Endodermal cell (in vitro differentiated cells): ENCODE measurements at regions not wholly inside any gene's neighbourhood (a gene's known extent, or its start where the extent isn't known, plus 50 kb on each side); places are given as distances from the start of the nearest gene placed in this dataset.
"Not testable (repeated sequence)": the region's sequence is repeated elsewhere in the genome, so short reads cannot be mapped to it uniquely, and the experiment has no call there.

ENCODE experiments used
- DNase-seq: peaks from one replicate; pipeline ENCODE4 v3.0.0-alpha.2; 2017
- H3K27ac ChIP-seq: 2 replicates; pipeline ENCODE4 v1.5.1; 2013; ENCODE audit warnings: mild to moderate bottlenecking, low read depth, low read length, moderate library complexity
- H3K27me3 ChIP-seq: 2 replicates; pipeline ENCODE4 v1.6.1; 2013; ENCODE audit warnings: mild to moderate bottlenecking, low read length, moderate library complexity; ENCODE audit not compliant: insufficient read depth, control insufficient read depth, poor library complexity, severe bottlenecking
- H3K36me3 ChIP-seq: 2 replicates; pipeline ENCODE4 v1.7.0; 2013; ENCODE audit warnings: mild to moderate bottlenecking, low read length, moderate library complexity; ENCODE audit not compliant: control insufficient read depth, insufficient read depth
- H3K4me1 ChIP-seq: one replicate; pipeline ENCODE4 v1.7.0; 2013; ENCODE audit warnings: low read length; ENCODE audit not compliant: control insufficient read depth, insufficient read depth
- H3K4me3 ChIP-seq: 2 replicates; pipeline ENCODE4 v1.5.1; 2013; ENCODE audit warnings: mild to moderate bottlenecking, low read length, moderate library complexity
- H3K9ac ChIP-seq: 2 replicates; pipeline ENCODE4 v1.6.1; 2013; ENCODE audit warnings: mild to moderate bottlenecking, low read length, moderate library complexity; ENCODE audit not compliant: poor library complexity, severe bottlenecking; ENCODE audit errors: extremely low read depth
- H3K9me3 ChIP-seq: 2 replicates; pipeline ENCODE4 v1.6.1; 2013; ENCODE audit warnings: mild to moderate bottlenecking, low read length, moderate library complexity; ENCODE audit not compliant: control insufficient read depth
- H3K27ac Mint-ChIP-seq: 2 replicates; pipeline ENCODE4 v1.8.0; 2020; ENCODE audit warnings: mixed read lengths
- H3K27me3 Mint-ChIP-seq: 2 replicates; pipeline ENCODE4 v1.8.0; 2021; ENCODE audit warnings: mild to moderate bottlenecking, mixed read lengths; ENCODE audit not compliant: insufficient read depth
- H3K36me3 Mint-ChIP-seq: 2 replicates; pipeline ENCODE4 v1.8.0; 2020; ENCODE audit warnings: low read depth, mixed read lengths
- H3K4me1 Mint-ChIP-seq: 2 replicates; pipeline ENCODE4 v1.8.0; 2020; ENCODE audit warnings: mixed read lengths
- H3K4me3 Mint-ChIP-seq: 2 replicates; pipeline ENCODE4 v1.8.0; 2020; ENCODE audit warnings: mild to moderate bottlenecking, moderate library complexity, mixed read lengths
- H3K9me3 Mint-ChIP-seq: 2 replicates; pipeline ENCODE4 v1.8.0; 2020; ENCODE audit warnings: mild to moderate bottlenecking, mixed read lengths
- CTCF ChIP-seq: fragments of 200-600 bp; sonication (generic); conservative IDR thresholded peaks from 2 replicates; pipeline ENCODE4 v1.5.0; 2021; ENCODE audit warnings: antibody characterized with exemption, mild to moderate bottlenecking
- WGBS, 2 experiments: methylation state at CpG; one replicate each; pipeline versions ENCODE4 v1.1.5 to v1.1.7; 2013; ENCODE audit warnings: missing lambda C conversion rate in 2 of 2, mixed read lengths in 1 of 2; ENCODE audit not compliant: insufficient coverage in 1 of 2, insufficient read length in 1 of 2; 5-methylcytosine and 5-hydroxymethylcytosine counted together

GRCh38 chr1:177669161-177669560, 300.7 kb downstream of the SEC16B start:
- H3K4me3 ChIP-seq: no peak overlapping the region
- H3K27ac ChIP-seq: no peak overlapping the region
- Mint-ChIP-seq H3K4me1 (peaks cover 12% of the 10 kb centered on the region), H3K9me3 (peaks cover 2% of the 10 kb centered on the region), H3K4me3 (no peak overlapping the region), H3K27me3 (peaks cover 8% of the 10 kb centered on the region), H3K36me3 (no peaks in the 10 kb centered on the region), H3K27ac (no peak overlapping the region)
- peaks cover 3% of the 10 kb centered on the region for H3K4me1 ChIP-seq
- TF ChIP-seq CTCF: no peak
- no peaks in the 10 kb centered on the region for H3K9me3 ChIP-seq
- no peak for DNase-seq
- H3K27me3 ChIP-seq: peaks cover 5% of the 10 kb centered on the region
- no peaks in the 10 kb centered on the region for H3K36me3 ChIP-seq
- H3K9ac ChIP-seq: no peak overlapping the region
- 88 to 96% methylated on average over 1 of the region's 1 CpG for WGBS, 2 experiments

DNA sequence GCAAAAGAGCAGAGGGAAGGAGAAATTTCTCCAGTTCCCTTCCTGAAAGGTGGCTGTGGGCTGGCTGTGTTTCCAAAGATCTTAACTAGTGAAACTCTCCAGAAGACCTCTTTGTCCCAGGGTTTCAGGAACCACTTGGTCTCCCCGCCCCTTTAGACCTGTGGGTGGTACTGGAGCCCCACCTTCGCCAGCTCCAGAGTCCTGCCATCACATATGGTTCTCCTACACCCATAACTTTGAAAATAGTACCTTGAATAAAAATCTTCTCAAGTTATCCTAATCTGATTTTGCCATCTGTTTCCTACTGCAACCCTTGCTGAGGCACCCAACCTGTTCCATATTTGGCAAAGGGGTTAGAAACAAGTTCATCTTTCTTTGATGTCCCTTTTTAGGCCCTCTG, 303.9 kb downstream of the SEC16B start:
- no peak for TF ChIP-seq CTCF
- Histone ChIP-seq H3K9ac (no peak overlapping the region), H3K27me3 (no peaks in the 10 kb centered on the region), H3K9me3 (no peaks in the 10 kb centered on the region), H3K4me1 (peaks cover 3% of the 10 kb centered on the region), H3K36me3 (no peaks in the 10 kb centered on the region), H3K27ac (no peak overlapping the region), H3K4me3 (no peak overlapping the region)
- peaks cover 4% of the 10 kb centered on the region for H3K27me3 Mint-ChIP-seq
- DNase-seq: no peak
- 91% methylated on average over 2 of the region's 2 CpGs; no CpG with 5 or more reads in 1 of the 2 experiments for WGBS, 2 experiments
- H3K4me3 Mint-ChIP-seq: no peak overlapping the region
- H3K9me3 Mint-ChIP-seq: peaks cover 3% of the 10 kb centered on the region
- H3K27ac Mint-ChIP-seq: no peak overlapping the region
- no peaks in the 10 kb centered on the region for H3K36me3 Mint-ChIP-seq
- H3K4me1 Mint-ChIP-seq: peaks cover 12% of the 10 kb centered on the region

DNA sequence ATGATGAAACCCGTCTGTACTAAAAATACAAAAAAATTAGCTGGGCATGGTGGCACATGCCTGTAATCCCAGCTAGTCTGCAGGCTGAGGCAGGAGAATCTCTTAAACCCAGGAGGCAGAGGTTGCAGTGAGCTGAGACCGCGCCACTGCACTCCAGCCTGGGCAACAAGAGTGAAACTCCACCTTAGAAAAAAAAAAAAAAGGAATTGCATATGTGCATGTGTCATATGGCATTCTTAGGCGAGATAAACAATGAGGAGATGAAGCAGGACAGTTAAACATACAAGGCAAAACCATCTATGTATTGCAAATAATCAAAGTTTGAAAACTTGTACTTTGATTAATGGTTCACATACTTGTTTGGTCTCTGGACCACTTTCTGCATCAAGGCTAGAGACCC, 305.1 kb downstream of the SEC16B start:
- H3K4me3 ChIP-seq, H3K4me1 ChIP-seq, DNase-seq, H3K9ac ChIP-seq, H3K9me3 ChIP-seq, H3K27me3 ChIP-seq, H3K9me3 Mint-ChIP-seq, H3K4me3 Mint-ChIP-seq, H3K27ac Mint-ChIP-seq, H3K36me3 ChIP-seq, H3K27me3 Mint-ChIP-seq, H3K27ac ChIP-seq, H3K36me3 Mint-ChIP-seq, H3K4me1 Mint-ChIP-seq: not testable (repeated sequence)
- 89 to 100% methylated on average over 1 to 4 of the region's 4 CpGs for WGBS, 2 experiments

DNA sequence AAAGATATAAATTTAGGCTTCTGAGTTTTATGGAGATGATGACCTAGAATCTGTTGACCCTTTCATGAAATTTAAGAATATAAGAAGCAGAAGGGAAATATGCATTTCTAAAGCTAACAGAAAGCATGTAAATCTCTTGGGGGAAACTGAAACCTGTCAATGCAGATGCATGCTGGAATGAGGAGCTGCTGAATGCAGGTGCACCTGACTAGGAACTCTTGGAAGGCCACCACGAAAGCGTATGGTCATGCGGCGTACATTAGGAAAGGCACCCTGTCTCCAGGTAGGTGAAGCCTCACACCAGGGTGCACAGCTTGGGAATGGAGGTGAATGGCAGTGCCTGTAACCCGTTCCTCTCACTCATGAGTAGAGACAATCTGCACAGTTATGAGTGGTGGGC, 309.7 kb downstream of the SEC16B start:
- Mint-ChIP-seq H3K27me3 (peaks cover 1% of the 10 kb centered on the region), H3K27ac (no peak overlapping the region), H3K4me1 (peaks cover 7% of the 10 kb centered on the region), H3K4me3 (no peak overlapping the region), H3K36me3 (no peaks in the 10 kb centered on the region), H3K9me3 (peaks cover 6% of the 10 kb centered on the region)
- TF ChIP-seq CTCF: no peak
- no peak overlapping the region for H3K4me3 ChIP-seq
- H3K27ac ChIP-seq: no peak overlapping the region
- no peaks in the 10 kb centered on the region for H3K4me1 ChIP-seq
- H3K27me3 ChIP-seq: no peaks in the 10 kb centered on the region
- no peaks in the 10 kb centered on the region for H3K36me3 ChIP-seq
- H3K9me3 ChIP-seq: no peaks in the 10 kb centered on the region
- DNase-seq: no peak
- 96 to 98% methylated on average over 4 to 5 of the region's 5 CpGs for WGBS, 2 experiments
- H3K9ac ChIP-seq: no peak overlapping the region
